IMR-90 (cell line): ENCODE measurements at regions not wholly inside any gene's neighbourhood (a gene's known extent, or its start where the extent isn't known, plus 50 kb on each side); places are given as distances from the start of the nearest gene placed in this dataset.

Source experiments
- ATAC-seq: fragments of 200-7000 bp; cut with Tn5 transposase; 2 replicates; pipeline ENCODE4 v1.9.1; 2020; ENCODE audit warnings: low read depth, mild to moderate bottlenecking, moderate library complexity
- BruUV-seq: library from RNA; stranded (reverse); fragments of 400-500 nt; replicated peaks from 2 replicates; lab custom pipeline; 2021; lab: Mats Ljungman, UMichigan
- CTCF ChIA-PET: fragments of 300-600 bp; formaldehyde crosslinking; extraction: SDS; loops from one replicate; lab custom pipeline; 2021; ENCODE audit warnings: antibody characterized with exemption; lab: Yijun Ruan, JAX
- POLR2A ChIA-PET: fragments of 300-600 bp; sonication (Branson Sonifier 250); formaldehyde crosslinking; loops from one replicate; lab custom pipeline; 2022; ENCODE audit warnings: antibody characterized with exemption; ENCODE audit not compliant: unreplicated experiment; lab: Charles Lee
- DNase-seq: peaks from one replicate; pipeline ENCODE4 v3.0.0; 2013
- H2AFZ ChIP-seq: replicated peaks from 2 replicates; pipeline ENCODE3; 2013; ENCODE audit warnings: low read length, mild to moderate bottlenecking; ENCODE audit not compliant: poor library complexity
- H2AK5ac ChIP-seq: 2 replicates; pipeline ENCODE4 v1.6.1; 2013; ENCODE audit warnings: low read depth, low read length, inconsistent platforms
- H2AK9ac ChIP-seq: replicated peaks from 2 replicates; pipeline ENCODE3; 2013; ENCODE audit warnings: mild to moderate bottlenecking, low read depth, low read length, moderate library complexity; ENCODE audit not compliant: poor library complexity
- H2BK120ac ChIP-seq: 2 replicates; pipeline ENCODE4 v1.6.1; 2013; ENCODE audit warnings: low read depth, low read length, inconsistent platforms
- H2BK15ac ChIP-seq: 3 replicates; pipeline ENCODE4 v1.6.1; 2013; ENCODE audit warnings: low read depth, low read length, inconsistent platforms
- H2BK20ac ChIP-seq: 2 replicates; pipeline ENCODE4 v1.6.1; 2013; ENCODE audit warnings: low read depth, mild to moderate bottlenecking, inconsistent platforms, low read length, moderate library complexity
- H2BK5ac ChIP-seq: 2 replicates; pipeline ENCODE4 v1.6.1; 2013; ENCODE audit warnings: mild to moderate bottlenecking, low read depth, low read length, inconsistent platforms; ENCODE audit not compliant: poor library complexity, severe bottlenecking
- H3K14ac ChIP-seq: replicated peaks from 2 replicates; pipeline ENCODE4 v1.6.1; 2013; ENCODE audit warnings: low read depth, low read length, inconsistent platforms
- H3K18ac ChIP-seq: 2 replicates; pipeline ENCODE4 v1.6.1; 2013; ENCODE audit warnings: low read depth, low read length, control low read depth
- H3K23ac ChIP-seq: 2 replicates; pipeline ENCODE4 v1.6.1; 2013; ENCODE audit warnings: low read depth, low read length, inconsistent platforms
- H3K27ac ChIP-seq: 2 replicates; pipeline ENCODE4 v1.5.1; 2013; ENCODE audit warnings: mild to moderate bottlenecking, control low read depth, low read length; ENCODE audit not compliant: insufficient read depth
- H3K27me3 ChIP-seq: 2 replicates; pipeline ENCODE4 v1.6.1; 2013; ENCODE audit warnings: low read length; ENCODE audit not compliant: control insufficient read depth, insufficient read depth
- H3K36me3 ChIP-seq: 2 replicates; pipeline ENCODE4 v1.6.1; 2013; ENCODE audit warnings: low read length, mixed read lengths; ENCODE audit not compliant: control insufficient read depth, insufficient read depth
- H3K4ac ChIP-seq: 2 replicates; pipeline ENCODE4 v1.6.1; 2013; ENCODE audit warnings: low read depth, low read length, inconsistent platforms
- H3K4me1 ChIP-seq: 2 replicates; pipeline ENCODE4 v1.6.1; 2013; ENCODE audit warnings: low read length, mixed read lengths; ENCODE audit not compliant: control insufficient read depth, insufficient read depth
- H3K4me2 ChIP-seq: 2 replicates; pipeline ENCODE4 v1.6.1; 2013; ENCODE audit warnings: low read depth, mild to moderate bottlenecking, control low read depth, low read length, moderate library complexity
- H3K4me3 ChIP-seq: 2 replicates; pipeline ENCODE4 v1.5.1; 2013; ENCODE audit warnings: low read depth, mild to moderate bottlenecking, control low read depth, low read length, moderate library complexity; ENCODE audit not compliant: insufficient read depth
- H3K56ac ChIP-seq: 2 replicates; pipeline ENCODE4 v1.6.1; 2013; ENCODE audit warnings: low read length, inconsistent platforms; ENCODE audit not compliant: insufficient read depth; ENCODE audit errors: extremely low read depth
- H3K79me1 ChIP-seq, 2 experiments: 2 replicates each; pipeline ENCODE4 v1.6.1; 2013; ENCODE audit warnings: low read length in 2 of 2, inconsistent platforms in 1 of 2, low read depth in 1 of 2
- H3K9ac ChIP-seq: 2 replicates; pipeline ENCODE4 v1.6.1; 2013; ENCODE audit warnings: low read depth, low read length, control low read depth
- H3K9me1 ChIP-seq: 2 replicates; pipeline ENCODE4 v1.6.1; 2013; ENCODE audit warnings: low read length, inconsistent platforms; ENCODE audit not compliant: insufficient read depth
- H3K9me3 ChIP-seq: 2 replicates; pipeline ENCODE4 v1.6.1; 2013; ENCODE audit warnings: low read length; ENCODE audit not compliant: control insufficient read depth, insufficient read depth
- H4K20me1 ChIP-seq: 2 replicates; pipeline ENCODE4 v1.6.1; 2013; ENCODE audit warnings: low read length, inconsistent platforms; ENCODE audit not compliant: insufficient read depth
- H4K5ac ChIP-seq: 2 replicates; pipeline ENCODE4 v1.6.1; 2013; ENCODE audit warnings: mild to moderate bottlenecking, low read depth, low read length, control low read depth
- H4K8ac ChIP-seq, 2 experiments: 2 replicates each; pipeline ENCODE4 v1.6.1; 2013; ENCODE audit warnings: low read depth in 2 of 2, low read length in 2 of 2, control low read depth in 1 of 2, inconsistent platforms in 1 of 2
- H4K91ac ChIP-seq: 2 replicates; pipeline ENCODE4 v1.6.1; 2013; ENCODE audit warnings: low read depth, low read length, inconsistent platforms; ENCODE audit not compliant: insufficient read depth
- BHLHE40 ChIP-seq: fragments of 150-350 bp; IDR thresholded peaks from 2 replicates; pipeline ENCODE4 v1.6.1; 2016; ENCODE audit warnings: mild to moderate bottlenecking, low read depth, low read length
- CEBPB ChIP-seq: IDR thresholded peaks from 2 replicates; pipeline ENCODE4 v1.6.1; 2012; ENCODE audit warnings: low read depth, low read length, improper control_type of control experiment
- CHD1 ChIP-seq: IDR thresholded peaks from 2 replicates; pipeline ENCODE4 v1.6.1; 2012; ENCODE audit warnings: low read depth, low read length, improper control_type of control experiment
- CTCF ChIP-seq: conservative IDR thresholded peaks from 2 replicates; pipeline ENCODE4 v1.5.1; 2012; ENCODE audit warnings: mild to moderate bottlenecking, low read depth, low read length, improper control_type of control experiment
- FOS ChIP-seq: fragments of 150-350 bp; IDR thresholded peaks from 2 replicates; pipeline ENCODE4 v1.6.1; 2016; ENCODE audit warnings: low read depth, low read length
- MAFK ChIP-seq: IDR thresholded peaks from 2 replicates; pipeline ENCODE4 v1.6.1; 2012; ENCODE audit warnings: low read depth, low read length, improper control_type of control experiment
- MAZ ChIP-seq: IDR thresholded peaks from 2 replicates; pipeline ENCODE4 v1.6.1; 2012; ENCODE audit warnings: low read depth, mild to moderate bottlenecking, low read length, improper control_type of control experiment, moderate library complexity, borderline replicate concordance
- MXI1 ChIP-seq: IDR thresholded peaks from 2 replicates; pipeline ENCODE4 v1.6.1; 2012; ENCODE audit warnings: low read depth, mild to moderate bottlenecking, low read length, moderate library complexity, borderline replicate concordance
- POLR2A ChIP-seq: IDR thresholded peaks from 2 replicates; pipeline ENCODE4 v1.6.1; 2012; ENCODE audit warnings: mild to moderate bottlenecking, low read depth, low read length
- RAD21 ChIP-seq: IDR thresholded peaks from 2 replicates; pipeline ENCODE4 v1.6.1; 2012; ENCODE audit warnings: low read length, improper control_type of control experiment
- SMC3 ChIP-seq: fragments of 150-350 bp; IDR thresholded peaks from 2 replicates; pipeline ENCODE4 v1.6.1; 2016; ENCODE audit warnings: low read depth, mild to moderate bottlenecking, antibody characterized with exemption, low read length, moderate library complexity
- WGBS, 2 experiments: methylation state at CpG; one replicate each; pipeline versions ENCODE4 v1.1.5 to v1.1.7; 2013; ENCODE audit warnings: missing lambda C conversion rate in 2 of 2; ENCODE audit not compliant: insufficient read length in 1 of 2; ENCODE audit errors: extremely low coverage in 2 of 2; 5-methylcytosine and 5-hydroxymethylcytosine counted together
- dilution Hi-C: fragments of 300-500 bp; cut with HindIII; formaldehyde crosslinking; loops from one replicate; pipeline ENCODE4 v1.14.3; 2018; ENCODE audit warnings: low sequenced_read_pairs; ENCODE audit not compliant: unreplicated experiment
- in situ Hi-C: fragments of 300-500 bp; cut with MboI; formaldehyde crosslinking; loops from 3 replicates; pipeline ENCODE4 v1.14.3; 2019; ENCODE audit warnings: low sequenced_read_pairs, inconsistent platforms, mixed read lengths
- intact Hi-C: fragments of 100-400 bp; cut with micrococcal nuclease; formaldehyde crosslinking; loops from 2 replicates; pipeline ENCODE4 v1.10.0; 2022
- TF ChIP-seq, protein P1 (sequence below): fragments of 150-350 bp; IDR thresholded peaks from 2 replicates; pipeline ENCODE4 v1.6.1; 2017; ENCODE audit warnings: mild to moderate bottlenecking, antibody characterized with exemption, low read length, low read depth

DNA sequence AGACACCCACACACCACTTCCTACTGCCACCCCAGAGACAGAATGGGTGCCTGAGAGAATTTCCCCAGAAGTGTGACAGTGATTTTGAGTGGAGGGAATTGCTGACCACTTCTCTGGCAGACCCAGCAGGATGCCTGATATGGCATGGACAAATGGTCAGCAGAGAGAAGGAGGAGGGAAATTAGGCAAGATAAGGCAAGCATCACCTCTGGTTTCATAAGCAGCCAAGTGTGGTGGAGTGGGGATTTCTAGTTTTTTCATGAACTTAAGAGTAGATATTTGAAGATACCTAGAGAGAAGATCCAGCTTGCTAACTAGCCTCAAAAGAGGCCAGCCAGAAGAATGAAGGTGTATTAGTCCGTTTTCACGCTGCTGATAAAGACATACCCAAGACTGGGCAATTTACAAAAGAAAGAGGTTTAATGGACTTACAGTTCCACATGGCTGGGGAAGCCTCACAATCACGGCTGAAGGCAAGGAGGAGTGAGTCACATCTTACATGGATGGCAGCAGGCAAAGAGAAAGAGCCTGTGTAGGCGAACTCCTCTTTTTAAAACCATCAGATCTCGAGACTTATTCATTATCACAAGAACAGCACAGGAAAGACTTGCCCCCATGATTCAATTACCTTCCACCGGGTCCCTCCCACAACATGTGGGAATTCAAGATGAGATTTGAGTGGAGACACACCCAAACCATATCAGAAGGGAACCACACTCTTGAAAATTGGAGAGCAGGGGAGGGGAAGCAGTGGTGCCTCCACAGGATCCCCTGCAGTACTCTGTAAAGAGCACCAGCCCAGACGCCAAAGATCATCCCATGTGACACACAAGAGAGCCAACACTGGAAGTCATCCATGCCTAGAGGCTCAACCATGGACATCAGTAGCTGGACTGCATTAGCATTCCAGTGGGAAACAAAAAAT is 64.2 kb downstream of the RBM43 start (continued):
- no peak for TF ChIP-seq FOS

GRCh38 chr2:151193576-151193975 is 68.1 kb downstream of the RBM43 start:
- H3K27ac ChIP-seq, result no peak overlapping the region
- CTCF ChIA-PET, result interaction anchor here (0.7 kb wide), 1 partner anchor 11 kb away, joined by 3 read pairs; no protein-coding TSS in a partner anchor
- H3K36me3 ChIP-seq, result no peaks in the 10 kb centered on the region
- no peak for DNase-seq
- POLR2A ChIA-PET, result no interaction called here
- H3K79me1 ChIP-seq, result no peaks in the 10 kb centered on the region
- H2BK20ac ChIP-seq, result no peak overlapping the region
- H2AFZ ChIP-seq, result no peak overlapping the region
- no peak overlapping the region for H3K9ac ChIP-seq
- no peak overlapping the region for H2BK120ac ChIP-seq
- H3K9me1 ChIP-seq, result no peaks in the 10 kb centered on the region
- H3K9me3 ChIP-seq, result peaks cover 2% of the 10 kb centered on the region; the same call in 1 of the 2 replicates
- H4K8ac ChIP-seq, result no peak overlapping the region
- no CpG with 5 or more reads among the region's 4 CpGs for WGBS, 2 experiments
- TF ChIP-seq MAFK (no peak), BHLHE40 (no peak), MXI1 (no peak), POLR2A (no peak), SMC3 (no peak), CHD1 (no peak), CTCF (no peak), RAD21 (no peak), MAZ (no peak), FOS (no peak), CEBPB (no peak)
- TF ChIP-seq, protein P1, sequence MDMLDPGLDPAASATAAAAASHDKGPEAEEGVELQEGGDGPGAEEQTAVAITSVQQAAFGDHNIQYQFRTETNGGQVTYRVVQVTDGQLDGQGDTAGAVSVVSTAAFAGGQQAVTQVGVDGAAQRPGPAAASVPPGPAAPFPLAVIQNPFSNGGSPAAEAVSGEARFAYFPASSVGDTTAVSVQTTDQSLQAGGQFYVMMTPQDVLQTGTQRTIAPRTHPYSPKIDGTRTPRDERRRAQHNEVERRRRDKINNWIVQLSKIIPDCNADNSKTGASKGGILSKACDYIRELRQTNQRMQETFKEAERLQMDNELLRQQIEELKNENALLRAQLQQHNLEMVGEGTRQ, result no peak
- no peaks in the 10 kb centered on the region for H3K4me1 ChIP-seq
- no peak overlapping the region for H2AK9ac ChIP-seq
- no peak overlapping the region for H3K4me2 ChIP-seq
- H3K56ac ChIP-seq, result no peak overlapping the region
- H3K14ac ChIP-seq, result no peak overlapping the region
- H3K18ac ChIP-seq, result no peak overlapping the region
- H2BK15ac ChIP-seq, result no peak overlapping the region
- H4K91ac ChIP-seq, result no peak overlapping the region
- intact Hi-C loops, result no loop called here
- H2AK5ac ChIP-seq, result no peak overlapping the region
- no peak overlapping the region for H4K5ac ChIP-seq
- H3K4ac ChIP-seq, result no peak overlapping the region
- BruUV-seq, result no TSS peak
- no peak overlapping the region for H2BK5ac ChIP-seq
- no peaks in the 10 kb centered on the region for H4K20me1 ChIP-seq
- H3K4me3 ChIP-seq, result no peak overlapping the region
- H3K27me3 ChIP-seq, result no peaks in the 10 kb centered on the region
- H3K23ac ChIP-seq, result no peak overlapping the region
- in situ Hi-C loops, result no loop called here
- dilution Hi-C loops, result no loop called here
- ATAC-seq, result no peak
